ENCODE measurements at regions not wholly inside any gene's neighbourhood (a gene's known extent, or its start where the extent isn't known, plus 50 kb on each side); places are given as distances from the start of the nearest gene placed in this dataset.

- TF ChIP-seq YY1 (IDR thresholded peaks at IDR 0.05; ENCODE audit: low read depth) (no peak), TAF1 (IDR thresholded peaks at IDR 0.05; ENCODE audit: low read depth) (no peak), EP300 (IDR thresholded peaks at IDR 0.05; ENCODE audit: borderline replicate concordance) (no peak), RAD21 (IDR thresholded peaks at IDR 0.05; ENCODE audit: low read depth) (no peak), REST (IDR thresholded peaks at IDR 0.05; ENCODE audit: low read depth) (no peak)
Observed at GRCh38 chr7:97270280-97270679, 152.8 kb downstream of the SDHAF3 start.
